HG03045 (cell line): ENCODE measurements at regions not wholly inside any gene's neighbourhood (a gene's known extent, or its start where the extent isn't known, plus 50 kb on each side); places are given as distances from the start of the nearest gene placed in this dataset.

Experiments used
- ATAC-seq: cut with Tn5 transposase; IDR thresholded peaks from one replicate; pipeline ENCODE4 v1.9.1; 2021; ENCODE audit warnings: mild to moderate bottlenecking, moderate library complexity; ENCODE audit not compliant: unreplicated experiment

GRCh38 chr7:3229904-3230470 lies 71.1 kb upstream of the SDK1 start:
- no peak for ATAC-seq

GRCh38 chr7:3230908-3231307 lies 70.1 kb upstream of the SDK1 start:
- no peak for ATAC-seq

GRCh38 chr7:3232228-3232627 lies 68.8 kb upstream of the SDK1 start:
- no peak for ATAC-seq

- ATAC-seq, result no peak
Observed at GRCh38 chr7:3233301-3233700, 67.8 kb upstream of the SDK1 start.

- ATAC-seq, result no peak
Observed at GRCh38 chr7:3234051-3234450, 67.0 kb upstream of the SDK1 start.

- no peak for ATAC-seq
Observed at GRCh38 chr7:3234851-3235250, 66.2 kb upstream of the SDK1 start.

- ATAC-seq, result no peak
Observed at GRCh38 chr7:3235322-3235721, 65.7 kb upstream of the SDK1 start.

GRCh38 chr7:3236268-3236667 lies 64.8 kb upstream of the SDK1 start:
- ATAC-seq, result no peak

GRCh38 chr7:3238525-3239210 lies 62.4 kb upstream of the SDK1 start:
- no peak for ATAC-seq

- no peak for ATAC-seq
Observed at GRCh38 chr7:3239291-3239691, 61.8 kb upstream of the SDK1 start.

- ATAC-seq, result no peak
Observed at GRCh38 chr7:3240826-3241430, 60.1 kb upstream of the SDK1 start.

- ATAC-seq, result no peak
Observed at GRCh38 chr7:3241686-3242258, 59.3 kb upstream of the SDK1 start.

- ATAC-seq, result no peak
Observed at GRCh38 chr7:3242398-3242972, 58.6 kb upstream of the SDK1 start.

GRCh38 chr7:3243256-3243655 lies 57.8 kb upstream of the SDK1 start:
- no peak for ATAC-seq

- no peak for ATAC-seq
Observed at GRCh38 chr7:3243680-3244079, 57.4 kb upstream of the SDK1 start.

- ATAC-seq, result no peak
Observed at GRCh38 chr7:3244241-3244814, 56.7 kb upstream of the SDK1 start.

- ATAC-seq, result no peak
Observed at GRCh38 chr7:3245077-3245476, 56.0 kb upstream of the SDK1 start.

- ATAC-seq, result no peak
Observed at GRCh38 chr7:3245721-3246120, 55.3 kb upstream of the SDK1 start.

- ATAC-seq, result no peak
Observed at GRCh38 chr7:3246127-3246526, 54.9 kb upstream of the SDK1 start.

- no peak for ATAC-seq
Observed at GRCh38 chr7:3246651-3247050, 54.4 kb upstream of the SDK1 start.

GRCh38 chr7:3250725-3251124 lies 50.3 kb upstream of the SDK1 start:
- no peak for ATAC-seq
